HFF-Myc (cell line): ENCODE measurements at regions not wholly inside any gene's neighbourhood (a gene's known extent, or its start where the extent isn't known, plus 50 kb on each side); places are given as distances from the start of the nearest gene placed in this dataset.

ENCODE experiments used
- DNase-seq: peaks from one replicate; pipeline ENCODE4 v3.0.0-alpha.2; 2011; ENCODE audit warnings: low read depth; ENCODE audit errors: extremely low read depth
- H3K4me3 ChIP-seq: replicated peaks from 2 replicates; pipeline ENCODE4 v1.5.1; 2011; ENCODE audit warnings: low read depth, mild to moderate bottlenecking, control low read depth, low read length
- CTCF ChIP-seq: IDR thresholded peaks from 2 replicates; pipeline ENCODE4 v1.5.1; 2012; ENCODE audit warnings: mild to moderate bottlenecking, low read depth, low read length, control low read depth; ENCODE audit errors: missing control alignments

GRCh38 chr9:89770531-89771174 lies 165.8 kb downstream of the GADD45G start:
- no peak overlapping the region for H3K4me3 ChIP-seq
- DNase-seq = no peak
- TF ChIP-seq CTCF = no peak

GRCh38 chr9:89771205-89771604 lies 166.4 kb downstream of the GADD45G start:
- no peak for DNase-seq
- TF ChIP-seq CTCF = no peak
- no peak overlapping the region for H3K4me3 ChIP-seq

GRCh38 chr9:89773170-89773569 lies 168.4 kb downstream of the GADD45G start:
- no peak for DNase-seq
- TF ChIP-seq CTCF = no peak
- no peak overlapping the region for H3K4me3 ChIP-seq

- DNase-seq = no peak
- H3K4me3 ChIP-seq = no peak overlapping the region
- TF ChIP-seq CTCF = no peak
Observed at GRCh38 chr9:89774858-89775370, 170.1 kb downstream of the GADD45G start.

- TF ChIP-seq CTCF = no peak
- no peak for DNase-seq
- no peak overlapping the region for H3K4me3 ChIP-seq
Observed at GRCh38 chr9:89775641-89776040, 170.8 kb downstream of the GADD45G start.

GRCh38 chr9:89776795-89777525 lies 172.1 kb downstream of the GADD45G start:
- TF ChIP-seq CTCF = no peak
- H3K4me3 ChIP-seq = no peak overlapping the region
- no peak for DNase-seq
